Osteoblast (primary cell): ENCODE measurements at regions not wholly inside any gene's neighbourhood (a gene's known extent, or its start where the extent isn't known, plus 50 kb on each side); places are given as distances from the start of the nearest gene placed in this dataset.

ENCODE experiments used
- DNase-seq: peaks from one replicate; pipeline ENCODE4 v3.0.0; 2011; ENCODE audit warnings: low spot score, mixed read lengths; ENCODE audit not compliant: insufficient read length; ENCODE audit errors: missing footprints
- H2AFZ ChIP-seq: 2 replicates; pipeline ENCODE4 v1.6.0; 2011; ENCODE audit warnings: mild to moderate bottlenecking, low read length
- H3K27ac ChIP-seq: 2 replicates; pipeline ENCODE4 v1.5.1; 2011; ENCODE audit warnings: mild to moderate bottlenecking, low read depth, low read length, moderate library complexity
- H3K27me3 ChIP-seq: 2 replicates; pipeline ENCODE4 v1.6.0; 2012; ENCODE audit warnings: mild to moderate bottlenecking, control low read depth, inconsistent platforms, low read length, moderate library complexity; ENCODE audit not compliant: insufficient read depth
- H3K36me3 ChIP-seq: 2 replicates; pipeline ENCODE4 v1.5.1; 2011; ENCODE audit warnings: mild to moderate bottlenecking, low read length, control low read depth, moderate library complexity; ENCODE audit not compliant: insufficient read depth
- H3K4me1 ChIP-seq: 2 replicates; pipeline ENCODE4 v1.5.1; 2011; ENCODE audit warnings: mild to moderate bottlenecking, low read length, control low read depth, moderate library complexity; ENCODE audit not compliant: insufficient read depth
- H3K4me2 ChIP-seq: 2 replicates; pipeline ENCODE4 v1.6.0; 2011; ENCODE audit warnings: mild to moderate bottlenecking, low read length; ENCODE audit not compliant: insufficient read depth
- H3K4me3 ChIP-seq: fragments of 200-600 bp; sonication (generic); 3 replicates; pipeline ENCODE4 v1.5.1; 2012; ENCODE audit warnings: mild to moderate bottlenecking, low read length, inconsistent platforms; ENCODE audit not compliant: insufficient read depth
- H3K79me2 ChIP-seq: 2 replicates; pipeline ENCODE4 v1.6.0; 2012; ENCODE audit warnings: mild to moderate bottlenecking, low read length, control low read depth, inconsistent platforms; ENCODE audit not compliant: insufficient read depth
- H3K9me3 ChIP-seq: 2 replicates; pipeline ENCODE4 v1.5.1; 2011; ENCODE audit warnings: low read depth, low read length, control low read depth
- H4K20me1 ChIP-seq: 2 replicates; pipeline ENCODE4 v1.6.0; 2012; ENCODE audit warnings: mild to moderate bottlenecking, low read length, control low read depth; ENCODE audit not compliant: insufficient read depth
- TF ChIP-seq, protein P1 (sequence below): IDR thresholded peaks from 2 replicates; pipeline ENCODE4 v1.5.1; 2011; ENCODE audit warnings: mild to moderate bottlenecking, low read depth, low read length, moderate library complexity; ENCODE audit errors: extremely low read depth

DNA sequence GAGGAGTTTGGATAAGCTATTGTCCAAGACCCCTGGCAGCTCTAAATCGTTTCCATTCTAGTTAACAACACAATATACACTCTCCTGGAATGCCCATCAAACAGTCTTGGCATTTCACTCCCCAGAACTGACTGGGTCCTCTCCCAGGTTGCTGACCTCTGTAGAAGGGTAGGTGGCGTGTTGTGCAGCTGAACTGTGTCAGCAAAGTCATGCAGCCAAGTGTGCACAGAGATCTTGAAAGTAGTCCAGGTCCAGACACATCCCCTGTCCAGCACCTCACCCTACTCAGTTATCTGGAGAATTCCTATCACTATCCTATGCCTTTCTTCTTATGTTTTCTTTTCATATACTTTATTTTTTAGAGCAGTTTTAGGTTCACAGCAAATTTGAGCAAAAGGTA, 312.7 kb downstream of the GABRB3 start:
- Histone ChIP-seq H3K4me2 (no peak overlapping the region), H3K4me3 (no peak overlapping the region), H4K20me1 (no peaks in the 10 kb centered on the region), H2AFZ (no peak overlapping the region), H3K4me1 (no peaks in the 10 kb centered on the region), H3K27me3 (no peaks in the 10 kb centered on the region), H3K9me3 (peaks cover 2% of the 10 kb centered on the region), H3K27ac (no peak overlapping the region), H3K36me3 (no peaks in the 10 kb centered on the region), H3K79me2 (no peaks in the 10 kb centered on the region)
- TF ChIP-seq, protein P1, sequence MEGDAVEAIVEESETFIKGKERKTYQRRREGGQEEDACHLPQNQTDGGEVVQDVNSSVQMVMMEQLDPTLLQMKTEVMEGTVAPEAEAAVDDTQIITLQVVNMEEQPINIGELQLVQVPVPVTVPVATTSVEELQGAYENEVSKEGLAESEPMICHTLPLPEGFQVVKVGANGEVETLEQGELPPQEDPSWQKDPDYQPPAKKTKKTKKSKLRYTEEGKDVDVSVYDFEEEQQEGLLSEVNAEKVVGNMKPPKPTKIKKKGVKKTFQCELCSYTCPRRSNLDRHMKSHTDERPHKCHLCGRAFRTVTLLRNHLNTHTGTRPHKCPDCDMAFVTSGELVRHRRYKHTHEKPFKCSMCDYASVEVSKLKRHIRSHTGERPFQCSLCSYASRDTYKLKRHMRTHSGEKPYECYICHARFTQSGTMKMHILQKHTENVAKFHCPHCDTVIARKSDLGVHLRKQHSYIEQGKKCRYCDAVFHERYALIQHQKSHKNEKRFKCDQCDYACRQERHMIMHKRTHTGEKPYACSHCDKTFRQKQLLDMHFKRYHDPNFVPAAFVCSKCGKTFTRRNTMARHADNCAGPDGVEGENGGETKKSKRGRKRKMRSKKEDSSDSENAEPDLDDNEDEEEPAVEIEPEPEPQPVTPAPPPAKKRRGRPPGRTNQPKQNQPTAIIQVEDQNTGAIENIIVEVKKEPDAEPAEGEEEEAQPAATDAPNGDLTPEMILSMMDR: no peak
- DNase-seq: no peak

DNA sequence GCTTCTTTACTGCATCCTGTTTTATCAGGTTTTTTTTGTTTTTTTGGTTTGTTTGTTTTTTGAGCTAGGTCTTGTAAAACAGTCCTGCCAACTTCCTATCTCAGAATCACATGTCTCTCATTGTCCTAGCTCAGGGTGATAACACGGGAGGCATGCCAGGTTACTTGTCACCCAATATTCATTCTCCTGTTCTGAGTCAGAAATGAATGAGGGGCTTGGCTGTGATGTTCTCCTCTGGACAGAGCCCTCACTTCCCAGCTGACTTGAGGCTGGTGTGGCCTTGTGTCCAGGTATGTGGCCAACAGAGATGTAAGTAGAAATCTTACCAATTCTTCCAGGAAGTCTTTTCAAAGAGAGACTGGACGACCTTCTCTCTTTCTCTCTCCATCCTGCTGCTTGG, 317.0 kb downstream of the GABRB3 start:
- H4K20me1 ChIP-seq: no peaks in the 10 kb centered on the region
- no peak overlapping the region for H2AFZ ChIP-seq
- H3K9me3 ChIP-seq: peaks cover 5% of the 10 kb centered on the region
- no peak overlapping the region for H3K4me2 ChIP-seq
- no peaks in the 10 kb centered on the region for H3K27me3 ChIP-seq
- no peaks in the 10 kb centered on the region for H3K79me2 ChIP-seq
- TF ChIP-seq, protein P1: no peak
- no peak for DNase-seq
- H3K4me1 ChIP-seq: no peaks in the 10 kb centered on the region
- no peaks in the 10 kb centered on the region for H3K36me3 ChIP-seq
- H3K4me3 ChIP-seq: no peak overlapping the region
- H3K27ac ChIP-seq: no peak overlapping the region

DNA sequence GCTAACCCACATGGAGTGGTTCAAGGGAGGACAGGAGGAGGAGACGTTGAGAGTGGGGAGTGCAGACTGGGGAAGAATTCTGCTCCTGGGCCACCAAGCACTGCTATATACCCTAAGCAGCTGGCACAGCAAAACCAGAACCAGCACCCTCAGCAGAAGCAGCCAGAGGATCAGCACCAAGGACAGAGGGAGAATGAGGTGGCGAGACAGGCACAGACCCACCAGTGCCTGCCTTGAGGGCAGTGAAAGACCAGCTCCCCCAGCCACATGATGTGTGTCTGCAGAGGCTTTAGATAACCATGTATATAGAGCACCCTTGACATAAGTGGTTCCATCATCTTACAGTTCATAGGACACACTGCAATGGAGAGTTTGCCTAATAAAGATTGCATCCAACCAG, 319.0 kb downstream of the GABRB3 start:
- DNase-seq: no peak
- Histone ChIP-seq H3K27ac (no peak overlapping the region), H3K4me1 (no peaks in the 10 kb centered on the region), H2AFZ (no peak overlapping the region), H3K27me3 (no peaks in the 10 kb centered on the region), H3K4me3 (no peak overlapping the region), H3K79me2 (no peaks in the 10 kb centered on the region), H3K9me3 (peaks cover 5% of the 10 kb centered on the region), H3K4me2 (no peak overlapping the region), H3K36me3 (no peaks in the 10 kb centered on the region), H4K20me1 (no peaks in the 10 kb centered on the region)
- TF ChIP-seq, protein P1: no peak

DNA sequence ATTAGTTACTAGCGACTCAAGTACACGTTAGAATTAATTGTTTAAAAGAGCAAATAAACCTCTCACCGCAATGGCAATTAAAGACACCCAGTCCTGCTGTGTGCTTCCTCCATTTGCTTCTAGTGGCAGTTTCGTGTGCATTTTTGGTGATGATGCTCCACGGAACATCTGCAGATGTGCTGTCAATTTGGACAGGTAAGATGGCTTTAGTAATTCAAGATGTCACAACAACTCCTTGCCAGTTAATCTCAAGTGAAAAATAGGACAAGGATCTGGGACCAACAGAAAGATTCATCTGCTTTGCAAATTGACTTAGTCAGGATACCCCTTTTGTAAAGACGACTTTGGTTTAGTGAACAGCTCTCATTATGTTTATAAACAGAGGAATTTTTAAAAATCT, 320.9 kb downstream of the GABRB3 start:
- no peaks in the 10 kb centered on the region for H3K4me1 ChIP-seq
- no peak overlapping the region for H3K4me2 ChIP-seq
- H3K9me3 ChIP-seq: peaks cover 5% of the 10 kb centered on the region
- no peaks in the 10 kb centered on the region for H3K79me2 ChIP-seq
- no peaks in the 10 kb centered on the region for H3K36me3 ChIP-seq
- no peak for DNase-seq
- TF ChIP-seq, protein P1: no peak
- H3K27me3 ChIP-seq: no peaks in the 10 kb centered on the region
- H2AFZ ChIP-seq: no peak overlapping the region
- no peak overlapping the region for H3K4me3 ChIP-seq
- no peak overlapping the region for H3K27ac ChIP-seq
- no peaks in the 10 kb centered on the region for H4K20me1 ChIP-seq
